Right forelimb (tissue), 1 donor: ENCODE measurements at regions not wholly inside any gene's neighbourhood (a gene's known extent, or its start where the extent isn't known, plus 50 kb on each side); places are given as distances from the start of the nearest gene placed in this dataset.
"Not testable (repeated sequence)": the region's sequence is repeated elsewhere in the genome, so short reads cannot be mapped to it uniquely, and the experiment has no call there.

Source experiments
- DNase-seq: peaks from one replicate; pipeline ENCODE4 v3.0.0-alpha.2; 2018

DNA sequence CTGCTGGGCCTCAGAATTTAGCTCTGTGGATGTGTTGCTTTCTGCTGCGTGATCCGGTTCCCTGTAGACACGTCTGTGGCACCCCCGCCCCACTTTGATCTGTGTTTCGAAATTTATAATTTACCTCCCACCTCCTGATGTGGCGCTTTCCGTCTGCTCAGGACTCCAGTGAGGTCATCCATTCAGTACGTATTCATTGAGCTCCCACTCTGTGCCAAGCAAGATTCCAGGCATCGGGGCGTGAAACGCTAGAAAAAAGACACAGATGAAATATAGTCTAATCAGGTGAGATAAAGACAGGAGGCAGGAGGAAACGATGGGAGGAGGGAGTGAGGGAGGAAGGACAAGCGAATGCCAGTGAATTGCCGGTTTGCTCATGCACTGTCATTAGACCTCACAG is 431.9 kb upstream of the SULF2 start:
- no peak for DNase-seq

GRCh38 chr20:48215536-48215935 is 430.3 kb upstream of the SULF2 start:
- no peak for DNase-seq

GRCh38 chr20:48214601-48215000 is 429.3 kb upstream of the SULF2 start:
- DNase-seq: no peak

- not testable (repeated sequence) for DNase-seq
Observed at GRCh38 chr20:48213635-48214034, 428.4 kb upstream of the SULF2 start.

GRCh38 chr20:48212806-48213509 is 427.7 kb upstream of the SULF2 start:
- DNase-seq: no peak

- no peak for DNase-seq
Observed at GRCh38 chr20:48211847-48212246, 426.6 kb upstream of the SULF2 start.

- no peak for DNase-seq
Observed at GRCh38 chr20:48211238-48211637, 426.0 kb upstream of the SULF2 start.

DNA sequence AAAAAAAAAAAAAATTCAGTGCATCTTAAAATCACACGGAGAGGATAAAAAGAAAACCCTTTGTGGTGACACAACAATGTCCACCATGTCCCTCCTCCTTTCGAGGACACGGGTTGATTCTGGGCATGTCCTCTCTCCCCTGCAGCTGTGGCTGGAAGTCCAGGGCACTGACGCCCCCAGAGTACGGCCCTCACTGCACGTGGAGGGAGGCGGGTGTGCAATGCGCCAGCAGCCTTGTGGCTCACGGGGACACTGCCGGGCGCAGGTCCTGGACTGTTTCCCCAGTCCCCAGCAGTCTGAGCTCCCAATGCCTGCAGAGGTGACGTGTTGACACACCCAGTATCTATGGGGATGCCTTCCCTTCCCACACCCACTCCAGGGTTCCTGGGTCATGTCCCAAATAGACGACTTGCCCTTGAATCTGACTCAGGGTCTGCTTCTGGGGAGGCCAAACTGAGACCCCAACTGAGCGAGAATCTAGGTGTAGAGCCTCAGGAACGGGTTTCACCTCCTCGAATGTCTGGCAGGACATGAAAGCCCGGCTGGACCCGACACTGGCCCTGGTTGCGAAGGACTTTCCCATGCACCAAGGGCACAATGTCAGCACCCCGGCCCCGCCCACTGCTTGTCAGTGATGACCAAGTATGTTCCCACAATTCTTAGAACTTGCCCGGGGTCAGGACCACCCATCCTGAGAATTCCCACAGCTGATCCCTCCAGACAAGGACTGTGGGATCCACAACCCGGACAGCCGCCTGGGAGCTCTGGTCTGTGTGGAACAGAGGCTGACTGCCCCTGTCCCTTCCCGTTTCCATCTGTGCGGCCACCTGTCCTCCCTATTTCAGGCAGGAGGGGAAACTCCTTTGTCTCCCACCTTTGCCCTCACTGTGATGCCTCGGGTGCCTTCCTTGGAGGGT is 425.1 kb upstream of the SULF2 start:
- no peak for DNase-seq

DNA sequence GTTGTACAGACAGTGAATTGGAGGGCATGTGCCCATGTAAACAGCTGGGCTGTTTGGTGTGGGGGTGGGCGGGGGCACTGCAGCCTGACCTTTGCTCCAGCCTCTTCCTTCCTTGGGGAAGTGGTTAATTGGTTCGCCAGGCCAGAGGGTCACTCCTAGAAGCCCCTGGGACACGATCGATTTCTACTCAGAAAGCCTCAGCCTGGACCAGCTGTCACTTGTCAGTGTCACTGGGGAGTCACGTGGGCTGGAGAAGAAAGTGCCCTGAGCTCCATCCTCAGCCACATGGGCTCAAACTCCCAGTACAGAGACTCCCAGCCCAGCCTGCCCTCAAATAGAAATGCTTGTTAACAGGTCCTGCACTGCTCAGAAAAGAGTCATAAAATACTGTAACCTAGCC is 423.8 kb upstream of the SULF2 start:
- no peak for DNase-seq

- no peak for DNase-seq
Observed at GRCh38 chr20:48208176-48208575, 422.9 kb upstream of the SULF2 start.

- no peak for DNase-seq
Observed at GRCh38 chr20:48207505-48207904, 422.2 kb upstream of the SULF2 start.

DNA sequence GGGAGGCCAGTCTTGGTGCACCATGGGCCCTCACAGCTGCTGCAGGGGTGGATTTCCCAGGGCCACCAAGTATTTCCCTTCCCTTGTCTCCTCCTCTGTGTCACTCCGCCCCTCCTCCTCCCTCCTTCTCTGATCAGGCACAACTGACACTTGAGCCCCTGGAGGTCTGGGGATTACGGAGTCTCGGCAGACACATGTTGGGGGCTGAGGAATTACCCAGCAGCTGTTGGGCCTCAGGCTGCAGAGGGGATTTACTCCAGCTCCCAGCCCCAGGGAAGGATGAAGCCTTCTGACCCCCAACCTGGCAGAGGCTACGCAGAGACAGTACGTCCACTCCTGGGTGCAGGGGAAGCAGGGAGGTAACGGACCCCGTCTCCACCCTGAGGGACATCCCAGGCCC is 420.5 kb upstream of the SULF2 start:
- no peak for DNase-seq

GRCh38 chr20:48205281-48205782 is 420.1 kb upstream of the SULF2 start:
- no peak for DNase-seq

GRCh38 chr20:48204499-48204898 is 419.2 kb upstream of the SULF2 start:
- no peak for DNase-seq

DNA sequence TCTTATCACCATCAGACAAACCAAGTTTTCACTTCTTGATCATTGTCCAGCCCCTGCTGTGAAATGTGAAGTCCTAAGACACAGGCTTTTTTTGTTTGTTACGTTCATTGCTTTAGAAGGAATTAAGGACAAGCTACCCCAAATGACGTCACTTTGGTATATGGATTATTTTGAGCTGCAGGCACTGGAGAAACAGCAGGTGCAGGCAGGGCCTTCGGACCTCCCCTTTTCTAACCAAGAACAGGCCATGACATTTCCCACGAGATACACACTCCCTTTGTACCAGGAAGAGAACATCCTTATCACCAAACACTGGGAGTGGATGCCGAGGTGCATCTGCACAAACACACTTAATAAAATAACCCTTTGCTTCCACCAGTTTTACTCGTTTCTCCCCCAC is 418.0 kb upstream of the SULF2 start:
- DNase-seq: no peak

GRCh38 chr20:48202334-48203113 is 417.2 kb upstream of the SULF2 start:
- DNase-seq: no peak

DNA sequence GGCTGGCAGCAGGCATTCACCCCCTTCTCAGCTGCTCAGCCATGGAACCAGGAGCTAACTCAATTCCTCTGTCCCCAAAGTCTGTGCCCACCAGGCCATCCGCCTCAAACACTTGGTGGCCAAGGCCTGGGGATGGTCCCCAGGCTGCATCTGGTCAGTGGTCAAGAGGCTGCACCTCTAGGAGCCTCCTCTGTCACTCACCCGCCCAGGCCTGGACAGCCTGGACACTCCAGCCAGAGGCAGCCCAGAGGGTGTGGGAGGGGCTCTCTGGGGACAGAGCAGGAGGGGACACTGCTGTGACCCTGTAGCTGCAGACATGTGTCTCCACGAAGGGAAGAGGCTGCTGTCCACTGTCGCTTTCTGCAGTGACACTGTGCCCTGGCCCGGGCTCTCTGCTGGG is 416.6 kb upstream of the SULF2 start:
- DNase-seq: no peak

- no peak for DNase-seq
Observed at GRCh38 chr20:48201188-48201587, 415.9 kb upstream of the SULF2 start.

- DNase-seq: no peak
Observed at GRCh38 chr20:48198929-48199451, 413.7 kb upstream of the SULF2 start.

DNA sequence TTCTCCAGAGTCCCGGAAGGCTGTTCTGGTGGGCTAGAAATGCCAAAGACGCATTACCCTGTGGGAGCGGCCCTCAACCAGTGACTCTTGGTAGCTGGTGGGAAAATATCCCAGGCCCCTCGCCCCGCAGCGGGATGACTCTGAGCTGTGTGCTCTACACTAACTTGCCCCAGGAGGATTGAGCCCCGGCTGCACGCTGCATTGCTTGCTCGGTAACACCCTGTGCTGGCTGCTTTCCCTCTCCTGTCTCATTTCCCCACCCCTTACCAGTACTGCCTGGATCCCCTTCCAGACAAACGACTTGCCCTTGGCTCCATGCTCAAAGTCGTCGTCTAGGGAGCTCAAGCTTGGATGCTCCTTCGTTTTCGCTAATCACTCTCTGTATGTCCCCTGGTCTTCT is 411.8 kb upstream of the SULF2 start:
- no peak for DNase-seq

DNA sequence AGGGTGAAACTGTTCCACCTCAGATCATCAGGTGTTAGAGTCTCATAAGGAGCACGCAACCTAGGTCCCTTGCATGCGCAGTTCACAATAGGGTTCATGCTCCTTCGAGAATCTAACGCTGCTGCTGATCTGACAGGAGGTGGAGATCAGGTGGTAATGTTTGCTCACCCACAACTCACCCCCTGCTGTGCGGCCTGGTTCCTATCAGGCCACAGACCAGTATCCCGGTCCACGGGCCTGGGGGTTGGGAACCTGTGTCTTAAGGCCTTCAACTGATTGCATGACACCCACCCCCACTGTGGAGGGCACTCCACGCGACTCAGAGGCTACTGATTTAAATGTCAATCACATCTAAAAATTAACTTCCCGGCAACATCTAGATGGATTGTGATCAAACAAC is 411.2 kb upstream of the SULF2 start:
- DNase-seq: no peak

GRCh38 chr20:48196001-48196400 is 410.7 kb upstream of the SULF2 start:
- DNase-seq: no peak
